ENCODE measurements at regions not wholly inside any gene's neighbourhood (a gene's known extent, or its start where the extent isn't known, plus 50 kb on each side); places are given as distances from the start of the nearest gene placed in this dataset.

GRCh38 chr5:74186356-74187315, 453.9 kb downstream of the ENC1 start:
- TF ChIP-seq SMC3 (conservative IDR thresholded peaks at IDR 0.05; ENCODE audit: poor library complexity) (no peak), EP300 (conservative IDR thresholded peaks at IDR 0.05; ENCODE audit: poor library complexity, severe bottlenecking) (no peak), CTCF (IDR thresholded peaks at IDR 0.05; ENCODE audit: poor library complexity, severe bottlenecking) (no peak), POLR2AphosphoS5 (IDR thresholded peaks at IDR 0.05) (no peak)
